ENCODE measurements at regions not wholly inside any gene's neighbourhood (a gene's known extent, or its start where the extent isn't known, plus 50 kb on each side); places are given as distances from the start of the nearest gene placed in this dataset.
A peak's percentile ranks its signal among the peaks of the same experiment; 100 is the strongest.

DNA sequence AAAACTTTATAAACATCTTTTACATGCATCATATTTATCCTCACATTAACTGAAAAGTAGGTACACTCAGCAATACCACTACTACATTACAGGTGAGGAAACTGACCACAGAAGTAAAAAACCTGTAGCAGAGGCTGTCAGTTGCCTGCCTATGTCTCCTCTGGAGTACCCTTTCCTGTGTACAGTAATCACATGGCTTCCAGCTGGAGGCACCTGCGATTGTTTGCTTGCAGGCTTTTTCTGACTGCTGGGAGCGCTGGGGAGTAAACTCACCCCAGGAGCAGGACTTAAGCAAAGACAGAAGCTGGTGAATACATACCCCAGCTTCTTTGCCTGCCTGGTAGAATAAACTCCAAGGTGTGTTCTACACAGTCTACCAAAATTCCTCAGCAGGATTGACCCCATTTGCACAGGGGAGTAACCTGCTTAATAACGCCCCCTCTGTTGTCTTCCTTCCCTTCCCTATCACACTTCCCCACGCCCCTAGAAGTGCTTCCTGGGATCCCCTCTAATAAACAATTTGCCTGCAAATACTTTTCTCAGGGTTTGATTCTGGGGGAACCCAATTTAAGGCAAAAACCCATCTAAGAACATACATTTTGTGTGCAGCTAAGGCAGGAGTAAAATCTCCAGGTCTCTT lies 138.9 kb downstream of the PTH2R start:
- DNase-seq: peak; percentile 88

DNA sequence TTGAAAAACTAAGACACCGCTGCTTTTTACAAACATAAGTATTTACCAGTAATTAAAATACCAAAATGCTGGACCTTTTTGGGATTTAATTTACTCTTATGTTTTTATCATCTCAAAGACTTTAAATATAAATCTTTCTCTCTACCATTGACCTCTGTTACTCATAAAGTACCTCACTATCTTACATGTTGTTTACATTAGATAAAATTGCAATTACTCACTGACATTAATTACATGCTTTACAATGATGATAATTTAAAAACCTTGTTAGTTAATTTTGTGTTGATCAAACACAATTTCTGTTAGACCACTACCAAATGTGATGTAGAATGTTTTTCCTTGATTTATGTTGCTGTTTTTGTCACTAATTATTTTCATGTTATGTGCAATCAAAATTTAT lies 139.5 kb downstream of the PTH2R start:
- no peak for DNase-seq

DNA sequence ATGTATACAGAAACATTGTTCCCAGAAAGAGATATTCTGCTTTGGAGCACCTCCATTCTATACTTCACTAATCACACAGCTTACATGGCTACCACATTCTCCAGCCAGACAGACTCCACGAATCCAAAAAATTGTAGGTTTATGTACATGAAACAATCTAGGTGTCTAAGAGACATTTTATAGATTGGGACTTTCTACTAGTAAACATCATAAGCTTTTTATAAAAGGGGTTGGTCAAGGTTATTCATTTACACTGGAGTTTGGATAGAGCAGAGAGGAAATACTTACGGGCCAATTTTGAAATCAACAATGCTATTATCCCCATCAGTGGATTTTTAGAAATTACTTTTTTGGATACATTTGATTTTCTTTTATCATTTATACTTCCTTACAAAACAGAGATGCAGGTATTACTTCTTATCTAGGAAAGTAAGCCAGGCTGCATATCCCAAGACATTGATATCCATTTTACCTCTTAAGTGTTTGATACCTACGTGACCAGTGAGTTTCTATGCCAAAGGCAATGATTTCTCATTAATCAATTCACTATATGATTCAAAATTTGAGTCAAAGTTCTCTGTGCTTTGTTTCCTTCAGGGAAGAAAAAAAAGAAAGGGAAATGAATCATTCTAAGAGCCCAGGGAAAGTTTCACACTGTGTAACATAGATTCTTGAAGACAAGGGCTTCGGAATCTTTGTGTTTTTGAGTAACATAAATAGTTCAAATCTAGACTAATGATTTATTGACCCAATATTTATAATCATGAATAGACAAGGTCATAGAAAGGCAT lies 140.5 kb downstream of the PTH2R start:
- no peak for DNase-seq

DNA sequence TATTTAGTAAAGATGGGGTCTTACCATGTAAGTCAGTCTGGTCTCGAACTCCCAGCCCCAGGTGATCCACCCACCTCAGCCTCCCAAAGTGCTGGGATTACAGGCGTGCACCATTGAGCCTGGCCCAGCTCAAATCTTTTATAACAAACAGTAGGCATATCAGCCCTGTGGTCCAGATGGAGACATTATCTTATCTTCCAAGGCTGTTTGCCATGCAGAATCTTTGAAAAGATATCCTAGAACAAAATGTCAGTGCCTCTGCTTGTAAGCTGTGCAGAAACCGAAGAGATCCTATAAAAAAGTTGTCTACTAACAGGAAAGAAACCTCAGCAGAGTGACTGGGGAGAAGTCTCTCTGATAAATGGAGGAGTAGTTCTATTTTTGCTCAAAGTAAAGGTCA lies 142.1 kb downstream of the PTH2R start:
- no peak for DNase-seq

DNA sequence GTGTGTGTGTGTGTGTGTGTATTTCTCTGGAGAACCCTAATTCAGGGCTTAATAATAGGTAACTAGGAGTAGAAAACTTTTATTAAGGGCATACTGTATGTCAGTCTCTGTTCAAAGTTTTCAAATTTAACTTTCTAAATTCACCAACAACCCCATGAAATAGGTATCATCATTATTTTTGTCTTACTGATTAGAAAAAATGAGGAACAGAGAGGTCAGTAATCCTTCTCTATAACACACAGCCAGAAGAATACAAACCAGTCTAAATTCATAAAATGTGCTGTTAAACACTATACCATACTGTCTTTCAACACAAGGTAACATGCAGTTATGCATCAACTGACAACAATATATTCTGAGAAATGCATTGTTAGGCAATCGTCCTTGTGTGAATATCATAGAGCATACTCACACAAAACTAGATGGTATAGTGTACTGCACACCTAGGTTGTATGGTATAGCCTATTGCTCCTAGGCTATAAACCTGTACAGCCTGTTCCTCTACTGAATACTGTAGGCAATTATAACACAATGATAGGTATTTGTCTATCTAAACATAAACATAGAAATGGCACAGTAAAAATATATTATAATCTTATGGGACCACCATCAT lies 143.1 kb downstream of the PTH2R start:
- peak; percentile 33 for DNase-seq

DNA sequence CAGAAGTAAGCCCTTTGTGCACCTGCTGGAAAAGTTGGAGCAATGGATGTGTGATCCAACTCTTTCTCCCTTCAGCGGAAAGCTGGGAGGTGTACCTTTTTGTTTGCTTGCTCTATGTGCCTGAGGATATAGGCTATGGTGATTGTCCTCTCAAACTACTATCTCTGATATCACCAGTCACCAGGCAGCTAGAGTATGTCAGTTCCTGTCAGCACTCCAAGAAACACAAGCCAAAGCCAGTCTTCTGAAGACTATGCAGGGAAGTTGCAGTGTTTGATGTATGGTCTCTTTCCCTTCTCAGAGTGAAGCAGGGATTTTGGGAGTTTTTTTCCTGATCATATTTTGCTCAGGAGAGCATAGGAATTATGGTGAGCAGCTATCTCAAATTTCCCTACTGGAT lies 146.4 kb downstream of the PTH2R start:
- DNase-seq: no peak

DNA sequence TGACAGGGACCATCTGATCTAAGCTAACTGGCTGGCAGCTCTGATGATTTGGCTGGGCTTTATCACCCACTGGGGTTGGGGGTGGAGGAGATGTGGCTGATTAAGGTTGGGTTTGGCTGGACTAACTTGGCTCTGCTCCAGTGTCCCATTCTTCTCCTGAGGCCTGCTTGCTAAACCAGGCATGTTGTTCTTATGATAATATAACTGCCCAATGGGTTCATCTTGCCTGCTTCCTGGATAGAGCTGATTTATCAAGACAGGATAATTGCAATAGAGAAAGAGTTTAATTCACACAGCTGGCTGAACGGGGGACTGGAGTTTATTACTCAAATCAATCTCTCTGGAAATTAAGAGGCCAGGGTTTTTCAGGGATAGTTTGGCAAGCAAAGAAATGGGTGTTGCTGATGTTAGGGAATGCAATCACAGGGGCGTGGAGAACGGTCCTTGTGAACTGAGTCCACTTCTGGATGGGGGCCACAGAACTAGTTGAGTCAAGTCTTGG lies 150.4 kb downstream of the PTH2R start:
- DNase-seq: peak; percentile 89

DNA sequence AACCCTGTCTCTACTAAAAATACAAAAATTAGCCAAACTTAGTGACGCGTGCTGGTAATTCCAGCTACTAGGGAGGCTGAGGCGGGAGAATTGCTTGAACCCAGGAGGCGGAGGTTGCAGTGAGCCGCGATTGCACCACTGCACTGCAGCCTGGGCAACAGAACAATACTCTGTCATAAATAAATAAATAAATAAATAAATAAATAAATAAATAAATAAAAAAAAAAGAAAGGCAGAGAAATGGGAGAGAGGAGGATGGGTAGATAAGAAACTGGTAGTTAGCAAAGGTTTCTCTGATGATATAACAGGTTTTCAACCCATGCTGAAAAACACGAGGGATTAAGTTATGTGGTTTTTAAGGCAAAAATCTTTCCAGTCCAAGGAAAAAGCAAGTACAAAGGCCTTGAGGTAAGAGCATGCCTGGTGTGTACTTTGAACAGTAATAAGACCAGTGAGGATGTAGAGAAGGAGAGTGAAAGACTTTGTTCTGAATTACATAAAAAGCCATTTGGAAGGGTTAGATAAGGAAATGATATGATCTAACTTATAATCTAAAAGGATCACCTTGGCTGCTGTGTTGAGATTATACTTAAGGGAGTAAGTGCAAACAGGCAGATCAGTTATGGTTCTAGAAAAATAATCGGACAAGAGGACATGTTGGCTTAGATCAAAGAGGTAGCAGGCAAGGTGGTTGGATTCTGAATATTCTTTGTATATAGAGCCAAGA lies 159.3 kb downstream of the PTH2R start:
- no peak for DNase-seq

DNA sequence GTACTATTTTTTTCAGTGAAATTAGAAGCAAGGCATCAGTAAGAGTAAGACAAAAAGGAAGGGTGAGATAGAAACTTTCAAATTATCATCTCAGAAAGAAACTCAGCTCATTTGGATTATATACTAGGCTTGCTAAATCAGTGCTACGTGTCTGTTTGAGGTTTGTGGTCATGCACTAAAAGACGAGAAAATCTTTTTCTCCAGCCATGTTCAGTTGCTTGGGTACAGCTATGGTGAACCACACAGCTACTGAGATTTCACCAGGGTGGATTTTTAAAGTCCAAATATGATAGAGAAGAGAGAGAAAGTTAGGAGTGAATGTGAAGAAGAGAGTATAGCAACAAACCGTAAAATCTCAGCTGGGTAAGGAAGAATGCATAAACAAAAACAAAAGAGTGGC lies 161.6 kb downstream of the PTH2R start:
- no peak for DNase-seq

DNA sequence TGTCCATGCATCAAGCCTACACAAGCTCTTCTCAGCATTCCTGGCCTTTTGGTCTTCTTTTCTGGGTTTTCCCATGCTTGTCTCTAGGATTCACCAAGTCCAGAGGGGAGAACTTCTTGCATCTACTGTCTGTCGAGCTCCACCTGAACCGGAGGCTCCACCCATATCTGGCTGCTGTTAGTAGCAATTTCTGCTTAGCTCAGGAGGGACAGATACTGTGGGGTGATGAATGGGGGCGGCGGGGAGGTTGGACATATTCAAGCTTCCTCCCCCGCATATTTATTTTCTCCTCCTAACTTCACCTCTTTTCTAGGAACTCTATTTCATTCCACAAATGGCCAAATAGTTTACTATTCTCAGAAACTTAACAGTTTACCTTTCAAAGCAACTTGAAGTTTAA lies 163.5 kb downstream of the PTH2R start:
- DNase-seq: no peak

DNA sequence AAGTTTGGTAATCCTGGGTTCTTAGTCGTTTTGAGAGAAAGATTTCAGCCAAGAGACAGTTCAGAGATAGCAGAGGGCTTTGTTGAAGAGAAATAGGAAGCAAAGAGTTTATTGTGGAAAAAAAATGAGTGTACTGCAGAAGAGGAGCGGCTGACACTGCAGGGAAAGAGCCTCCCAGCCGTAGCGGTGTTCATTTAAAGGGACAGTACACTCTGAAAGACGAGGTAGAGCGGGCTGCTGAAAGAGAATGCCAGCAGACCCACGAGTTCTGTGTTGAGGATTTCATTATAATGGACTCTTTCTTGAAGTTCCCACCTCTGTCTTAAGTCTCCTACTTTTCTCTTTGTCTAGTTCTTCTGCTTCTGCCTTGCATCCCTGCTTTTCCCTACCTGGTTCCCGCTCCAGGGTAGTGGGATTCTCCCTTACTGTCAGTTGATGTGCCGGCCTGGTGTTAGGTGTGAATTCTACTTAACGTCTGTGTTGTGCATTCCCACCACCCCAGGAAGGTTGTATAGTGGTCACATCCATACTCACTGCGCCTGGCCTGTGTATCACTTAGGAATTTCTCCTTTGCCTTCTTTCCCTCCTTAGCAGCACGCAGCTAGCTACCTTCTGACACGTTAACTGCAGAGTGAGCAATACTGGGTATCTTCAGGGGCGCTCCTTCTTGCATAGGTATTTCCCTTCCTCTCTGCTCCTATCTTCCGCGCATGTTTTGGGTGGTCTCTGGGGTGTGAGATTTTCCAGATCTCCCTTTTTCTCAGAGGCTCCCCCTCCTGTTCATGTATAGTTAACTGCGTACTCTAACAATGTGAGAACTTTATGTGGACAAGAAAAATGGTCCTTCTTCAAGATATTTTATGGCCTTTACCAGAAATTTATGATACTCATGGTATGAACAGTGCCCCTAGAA lies 164.5 kb downstream of the PTH2R start:
- no peak for DNase-seq

DNA sequence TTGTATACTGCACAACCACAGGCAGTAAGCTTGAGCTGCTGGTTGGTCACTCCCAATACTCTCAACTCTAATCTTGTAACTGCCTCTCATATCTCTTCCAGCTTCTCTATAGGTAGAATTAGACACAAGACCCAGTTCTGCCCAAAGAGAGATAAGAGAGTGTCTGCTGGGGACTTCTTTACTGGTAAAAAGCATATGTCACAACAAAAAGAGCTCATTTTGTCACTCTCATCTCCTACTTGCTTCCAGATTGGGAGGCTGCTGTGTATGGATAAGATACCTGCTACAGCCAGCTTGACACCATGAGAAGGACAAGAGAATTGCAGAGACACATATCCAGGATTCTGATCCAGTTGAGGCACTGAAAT lies 165.2 kb downstream of the PTH2R start:
- DNase-seq: no peak

DNA sequence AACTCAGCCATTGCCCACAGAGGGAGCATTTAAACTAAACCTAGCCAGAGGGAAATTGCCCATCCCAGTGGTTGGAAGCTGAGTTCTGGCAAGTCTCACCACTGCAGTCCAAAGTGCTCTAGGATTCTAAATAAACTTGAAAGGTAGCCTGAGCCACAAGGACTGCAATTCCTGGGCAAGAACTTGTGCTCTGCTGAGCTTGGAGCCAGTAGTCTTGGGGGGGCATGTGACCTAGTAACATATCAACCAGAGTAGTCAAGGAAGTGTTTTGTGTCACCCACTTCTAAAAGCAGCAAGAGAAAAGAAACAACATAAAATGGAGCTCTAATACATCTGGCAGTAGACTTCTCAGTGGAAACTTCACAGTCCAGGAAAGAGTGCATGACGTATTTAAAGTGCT lies 167.0 kb downstream of the PTH2R start:
- DNase-seq: no peak

DNA sequence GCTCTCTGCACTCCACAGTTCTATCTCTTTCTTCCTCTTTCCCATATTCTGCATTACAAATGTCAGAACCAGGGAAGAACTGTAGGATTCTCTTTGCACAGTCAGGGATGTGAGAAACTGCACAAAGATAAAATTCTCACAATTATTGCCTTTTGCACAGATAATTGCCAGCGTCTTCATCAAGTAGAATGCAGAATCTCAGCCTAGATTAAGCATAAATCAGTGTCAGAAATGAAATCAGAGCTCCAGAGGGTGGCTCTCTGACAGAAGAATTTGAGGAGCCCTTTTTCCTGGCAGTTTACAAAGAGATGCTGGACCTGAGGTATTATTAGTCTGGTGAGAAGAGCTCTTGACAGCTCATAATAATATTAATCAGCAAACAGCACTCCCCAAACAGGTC lies 173.1 kb downstream of the PTH2R start:
- peak; percentile 56 for DNase-seq

DNA sequence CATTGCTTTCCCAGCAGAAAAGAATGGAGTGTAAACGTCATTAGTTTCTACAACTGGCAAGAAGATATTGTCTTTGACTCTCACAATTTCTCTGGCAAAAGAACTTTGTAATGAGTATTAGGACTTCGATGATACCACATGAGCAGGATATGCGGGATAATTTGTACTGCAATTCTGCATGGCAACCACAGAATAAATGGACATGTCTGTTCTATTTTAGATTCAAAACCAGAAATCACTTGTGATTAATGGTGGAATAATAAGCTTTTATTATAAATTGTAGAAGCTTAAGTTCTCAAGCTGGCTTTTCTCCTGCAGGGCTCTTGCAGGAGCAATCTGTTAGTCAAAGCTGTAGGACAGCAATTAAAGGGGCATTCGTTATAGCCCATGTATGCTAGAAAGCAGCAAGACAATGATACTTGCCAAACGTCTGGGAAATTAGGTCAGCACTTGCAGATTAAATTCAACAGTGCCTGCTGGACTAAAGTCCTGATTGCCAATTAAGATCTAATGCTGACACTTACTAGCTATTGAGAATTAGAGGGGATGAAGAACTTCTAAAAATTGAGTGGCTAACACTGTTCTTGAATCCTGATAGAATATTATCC lies 177.9 kb downstream of the PTH2R start:
- DNase-seq: no peak

DNA sequence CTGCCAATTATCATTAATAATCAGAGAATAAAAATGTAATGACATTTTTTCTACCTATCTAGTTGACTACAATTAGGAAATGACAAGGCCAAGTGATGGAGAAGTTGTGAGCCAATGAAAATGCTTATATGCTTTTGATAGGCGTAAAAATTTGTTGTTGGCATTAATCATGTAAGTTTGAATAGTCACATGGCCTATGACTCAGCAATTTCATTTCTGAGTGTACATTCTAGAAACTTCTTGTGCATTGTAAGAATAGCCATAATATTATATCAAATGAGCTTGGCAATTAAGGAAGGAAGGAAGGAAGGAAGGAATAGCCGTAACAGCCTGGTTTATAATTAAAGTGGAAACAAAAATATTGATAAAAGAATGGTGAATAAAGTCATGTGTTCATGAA lies 179.9 kb downstream of the PTH2R start:
- DNase-seq: no peak

DNA sequence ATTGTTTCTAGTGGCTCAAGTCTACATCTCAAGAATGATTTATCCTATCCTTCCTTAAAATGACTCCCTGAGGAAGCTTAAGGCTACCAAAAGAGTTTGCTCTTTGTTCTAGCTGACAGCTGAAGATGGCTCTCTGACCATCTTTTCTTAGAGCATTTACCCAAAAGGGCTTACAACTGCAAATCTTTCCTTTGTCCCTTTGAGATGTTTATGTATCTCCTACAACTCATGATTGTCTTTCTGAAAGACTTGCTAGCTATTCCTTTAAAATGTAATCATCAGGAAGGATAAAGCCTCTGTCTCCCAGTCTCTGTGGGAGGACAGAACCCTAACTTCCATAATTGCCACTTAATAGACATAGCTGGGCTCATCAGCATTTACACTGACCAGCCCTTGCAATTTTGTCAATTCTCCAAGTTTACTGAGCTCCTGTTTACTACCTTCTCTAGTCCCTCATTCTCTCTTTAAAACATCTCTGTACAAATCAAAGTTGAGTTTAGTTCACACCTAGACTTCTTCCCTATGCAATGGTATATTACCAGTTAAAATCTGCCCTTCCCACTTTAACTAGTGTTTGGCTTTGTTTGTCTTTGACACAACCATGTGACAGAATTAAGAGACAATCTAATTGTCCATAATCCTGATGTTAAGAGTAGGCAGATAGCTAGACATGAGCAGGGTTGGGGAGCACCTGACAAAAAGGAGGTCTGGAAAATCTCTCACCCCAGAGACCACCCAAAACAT lies 188.2 kb downstream of the PTH2R start:
- no peak for DNase-seq

DNA sequence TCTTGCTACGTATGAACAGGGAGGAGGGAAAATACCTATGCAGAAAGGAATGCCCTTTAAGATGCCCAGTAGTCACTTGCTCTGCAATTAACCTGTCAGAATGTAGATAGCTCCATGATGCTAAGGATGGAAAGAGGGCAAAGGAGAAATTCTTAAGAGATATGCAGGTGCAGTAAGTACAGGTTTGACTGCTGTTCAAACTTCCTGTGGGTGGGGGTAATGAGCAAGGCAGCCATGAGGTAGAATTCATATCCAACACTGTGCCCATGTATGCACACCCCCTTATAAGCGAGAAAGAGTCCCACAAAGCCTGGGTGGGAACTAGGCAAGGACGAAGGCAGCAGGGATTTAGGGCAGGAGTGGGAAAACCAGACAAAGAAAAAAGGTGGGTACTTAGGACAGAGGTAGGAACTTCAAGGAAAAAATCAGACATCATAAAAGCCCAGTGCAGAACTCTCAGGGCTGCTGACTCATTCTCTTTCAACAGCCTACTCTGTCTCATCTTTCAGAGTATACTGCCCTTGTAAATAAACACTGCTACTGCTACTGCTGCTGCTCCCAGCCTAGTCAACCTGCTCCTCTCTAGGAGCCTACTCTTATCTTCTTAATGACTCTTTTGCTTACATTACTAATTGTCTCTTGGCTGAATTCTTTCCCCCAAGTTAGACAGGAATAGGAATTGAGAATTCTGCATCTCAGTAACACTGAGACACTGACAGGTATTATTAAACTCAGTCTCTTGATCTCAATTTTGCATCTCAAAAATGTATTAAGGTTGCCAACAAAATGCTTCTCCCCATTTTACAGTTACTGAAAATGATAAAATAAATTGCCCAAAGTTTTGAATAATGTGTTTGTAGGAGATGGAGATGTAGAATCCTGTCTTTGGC lies 189.0 kb downstream of the PTH2R start:
- peak; percentile 47 for DNase-seq

DNA sequence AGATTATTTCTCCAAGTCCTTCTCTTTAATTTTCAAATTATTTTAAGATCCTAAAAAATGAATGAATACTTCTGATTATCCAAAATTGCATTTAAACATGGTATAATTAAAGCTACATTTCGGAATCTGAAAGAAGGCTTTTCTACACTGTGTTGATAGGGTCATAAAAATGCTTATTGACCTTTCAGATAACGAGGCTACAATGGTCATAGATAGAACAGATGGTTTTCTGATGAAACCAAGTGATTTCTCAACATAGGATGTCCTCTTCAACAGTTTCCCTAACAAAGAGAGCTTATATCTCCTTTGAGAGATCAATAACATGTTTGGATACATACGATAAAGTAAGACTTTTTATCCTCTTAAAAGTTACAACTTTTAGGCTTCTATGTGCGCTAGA lies 201.1 kb downstream of the PTH2R start:
- DNase-seq: peak; percentile 36

Measured in NCI-H748 treated with DMSO at 0.1 percent for 48 hours (cell line).